ENCODE measurements at regions not wholly inside any gene's neighbourhood (a gene's known extent, or its start where the extent isn't known, plus 50 kb on each side); places are given as distances from the start of the nearest gene placed in this dataset.

DNA sequence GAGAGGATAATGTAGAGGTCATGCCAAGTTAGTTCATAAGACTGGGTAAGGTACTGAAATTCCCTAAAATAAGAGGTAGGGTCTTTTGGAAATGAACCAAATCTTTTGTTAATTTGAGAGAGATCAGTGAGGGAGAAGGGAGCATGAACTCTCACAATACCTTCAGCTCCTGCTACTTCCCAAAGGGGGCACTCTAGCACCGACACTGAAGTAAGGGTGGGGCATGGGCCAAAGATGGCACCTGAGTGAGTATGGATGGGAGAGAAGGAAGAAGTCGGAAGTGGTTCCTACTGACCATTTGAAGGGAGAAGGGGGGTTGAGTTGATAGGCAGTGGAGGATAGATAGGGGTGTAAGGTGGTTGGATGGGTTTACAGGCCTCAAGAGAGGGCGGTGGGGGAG is 86.6 kb downstream of the ZNF737 start:
- H3K4me1 ChIP-seq (ENCODE audit: insufficient read depth, low read length, severe bottlenecking), result no peaks in the 10 kb centered on the region
- no peaks in the 10 kb centered on the region for H3K9me2 ChIP-seq (ENCODE audit: low read depth, low read length)
- no peaks in the 10 kb centered on the region for H3K36me3 ChIP-seq (ENCODE audit: insufficient read depth, low read length)
- no peaks in the 10 kb centered on the region for H3K27me3 ChIP-seq (ENCODE audit: insufficient read depth, low read length)
- no peaks in the 10 kb centered on the region for H4K20me1 ChIP-seq (ENCODE audit: insufficient read depth, low read length)
- TF ChIP-seq, protein P1, sequence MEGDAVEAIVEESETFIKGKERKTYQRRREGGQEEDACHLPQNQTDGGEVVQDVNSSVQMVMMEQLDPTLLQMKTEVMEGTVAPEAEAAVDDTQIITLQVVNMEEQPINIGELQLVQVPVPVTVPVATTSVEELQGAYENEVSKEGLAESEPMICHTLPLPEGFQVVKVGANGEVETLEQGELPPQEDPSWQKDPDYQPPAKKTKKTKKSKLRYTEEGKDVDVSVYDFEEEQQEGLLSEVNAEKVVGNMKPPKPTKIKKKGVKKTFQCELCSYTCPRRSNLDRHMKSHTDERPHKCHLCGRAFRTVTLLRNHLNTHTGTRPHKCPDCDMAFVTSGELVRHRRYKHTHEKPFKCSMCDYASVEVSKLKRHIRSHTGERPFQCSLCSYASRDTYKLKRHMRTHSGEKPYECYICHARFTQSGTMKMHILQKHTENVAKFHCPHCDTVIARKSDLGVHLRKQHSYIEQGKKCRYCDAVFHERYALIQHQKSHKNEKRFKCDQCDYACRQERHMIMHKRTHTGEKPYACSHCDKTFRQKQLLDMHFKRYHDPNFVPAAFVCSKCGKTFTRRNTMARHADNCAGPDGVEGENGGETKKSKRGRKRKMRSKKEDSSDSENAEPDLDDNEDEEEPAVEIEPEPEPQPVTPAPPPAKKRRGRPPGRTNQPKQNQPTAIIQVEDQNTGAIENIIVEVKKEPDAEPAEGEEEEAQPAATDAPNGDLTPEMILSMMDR (IDR thresholded peaks at IDR 0.05; ENCODE audit: low read length), result peak; percentile 32
- no peak for TF ChIP-seq EZH2 (IDR thresholded peaks at IDR 0.05; ENCODE audit: borderline replicate concordance, low read length)
- H3F3A ChIP-seq (ENCODE audit: insufficient read depth, low read length), result no peaks in the 10 kb centered on the region
- H3K4me3 ChIP-seq (ENCODE audit: low read depth, low read length, poor library complexity, severe bottlenecking), result no peak overlapping the region
- H3K4me2 ChIP-seq (ENCODE audit: low read length), result no peak overlapping the region
- no peak overlapping the region for H2AFZ ChIP-seq (ENCODE audit: low read length)
- H3K79me2 ChIP-seq (ENCODE audit: insufficient read depth, low read length), result no peaks in the 10 kb centered on the region
- no peak overlapping the region for H3K27ac ChIP-seq (ENCODE audit: low read depth, low read length, poor library complexity, severe bottlenecking)
- H3K9me3 ChIP-seq (ENCODE audit: low read length), result no peaks in the 10 kb centered on the region
- no peak overlapping the region for H3K9ac ChIP-seq (ENCODE audit: low read length)

- H3K4me3 ChIP-seq (ENCODE audit: low read depth, low read length, poor library complexity, severe bottlenecking), result no peak overlapping the region
- no peaks in the 10 kb centered on the region for H3K27me3 ChIP-seq (ENCODE audit: insufficient read depth, low read length)
- no peaks in the 10 kb centered on the region for H3K9me3 ChIP-seq (ENCODE audit: low read length)
- H4K20me1 ChIP-seq (ENCODE audit: insufficient read depth, low read length), result no peaks in the 10 kb centered on the region
- no peaks in the 10 kb centered on the region for H3K9me2 ChIP-seq (ENCODE audit: low read depth, low read length)
- H3K9ac ChIP-seq (ENCODE audit: low read length), result no peak overlapping the region
- H3K4me1 ChIP-seq (ENCODE audit: insufficient read depth, low read length, severe bottlenecking), result no peaks in the 10 kb centered on the region
- H3K27ac ChIP-seq (ENCODE audit: low read depth, low read length, poor library complexity, severe bottlenecking), result no peak overlapping the region
- no peaks in the 10 kb centered on the region for H3F3A ChIP-seq (ENCODE audit: insufficient read depth, low read length)
- no peak overlapping the region for H2AFZ ChIP-seq (ENCODE audit: low read length)
- H3K79me2 ChIP-seq (ENCODE audit: insufficient read depth, low read length), result no peaks in the 10 kb centered on the region
- TF ChIP-seq EZH2 (IDR thresholded peaks at IDR 0.05; ENCODE audit: borderline replicate concordance, low read length), result no peak
- TF ChIP-seq, protein P1 (IDR thresholded peaks at IDR 0.05; ENCODE audit: low read length), result no peak
- no peak overlapping the region for H3K4me2 ChIP-seq (ENCODE audit: low read length)
- no peaks in the 10 kb centered on the region for H3K36me3 ChIP-seq (ENCODE audit: insufficient read depth, low read length)
Measured at GRCh38 chr19:20472854-20473253, 92.7 kb downstream of the ZNF737 start.

DNA sequence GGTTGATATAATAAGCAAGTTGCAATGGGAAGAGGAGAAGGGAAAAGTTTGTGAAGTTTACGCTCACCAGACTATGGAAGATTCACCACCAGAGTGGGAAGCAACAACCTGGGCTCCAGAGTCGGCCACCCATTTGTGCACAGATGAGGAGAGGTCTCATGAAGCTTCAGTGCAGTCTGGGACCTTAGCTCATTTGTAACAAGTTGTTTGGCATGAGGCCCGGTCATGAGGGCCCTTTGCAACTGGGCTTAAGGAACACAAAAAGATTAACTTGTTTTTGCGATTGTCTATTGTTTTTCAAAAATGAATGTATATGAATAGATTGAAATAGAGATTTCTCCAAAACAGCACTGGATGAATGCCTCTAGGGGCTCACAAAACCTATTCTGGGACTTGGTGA is 94.2 kb downstream of the ZNF737 start:
- TF ChIP-seq, protein P1 (IDR thresholded peaks at IDR 0.05; ENCODE audit: low read length), result no peak
- no peak for TF ChIP-seq EZH2 (IDR thresholded peaks at IDR 0.05; ENCODE audit: borderline replicate concordance, low read length)

More for the DNA sequence above, 94.2 kb downstream of the ZNF737 start:
- Histone ChIP-seq H3K9me2 (ENCODE audit: low read depth, low read length) (no peaks in the 10 kb centered on the region), H3K27ac (ENCODE audit: low read depth, low read length, poor library complexity, severe bottlenecking) (no peak overlapping the region), H3F3A (ENCODE audit: insufficient read depth, low read length) (no peaks in the 10 kb centered on the region), H3K36me3 (ENCODE audit: insufficient read depth, low read length) (no peaks in the 10 kb centered on the region), H3K9ac (ENCODE audit: low read length) (no peak overlapping the region), H4K20me1 (ENCODE audit: insufficient read depth, low read length) (no peaks in the 10 kb centered on the region), H3K4me1 (ENCODE audit: insufficient read depth, low read length, severe bottlenecking) (no peaks in the 10 kb centered on the region), H2AFZ (ENCODE audit: low read length) (no peak overlapping the region), H3K27me3 (ENCODE audit: insufficient read depth, low read length) (no peaks in the 10 kb centered on the region), H3K4me3 (ENCODE audit: low read depth, low read length, poor library complexity, severe bottlenecking) (no peak overlapping the region), H3K4me2 (ENCODE audit: low read length) (no peak overlapping the region), H3K9me3 (ENCODE audit: low read length) (no peaks in the 10 kb centered on the region), H3K79me2 (ENCODE audit: insufficient read depth, low read length) (no peaks in the 10 kb centered on the region)
